Right kidney (tissue), 1 donor: ENCODE measurements at regions not wholly inside any gene's neighbourhood (a gene's known extent, or its start where the extent isn't known, plus 50 kb on each side); places are given as distances from the start of the nearest gene placed in this dataset.
"Not testable (repeated sequence)": the region's sequence is repeated elsewhere in the genome, so short reads cannot be mapped to it uniquely, and the experiment has no call there.

Experiments used
- DNase-seq: peaks from one replicate; pipeline ENCODE4 v3.0.0-alpha.2; 2016

GRCh38 chr2:196279541-196279940 is 108.2 kb upstream of the STK17B start:
- no peak for DNase-seq

GRCh38 chr2:196284144-196284844 is 112.9 kb upstream of the STK17B start:
- DNase-seq: no peak

- no peak for DNase-seq
Measured at GRCh38 chr2:196284866-196285557, 113.6 kb upstream of the STK17B start.

GRCh38 chr2:196286821-196287220 is 115.4 kb upstream of the STK17B start:
- DNase-seq: no peak

GRCh38 chr2:196287523-196287922 is 116.1 kb upstream of the STK17B start:
- DNase-seq: no peak

- no peak for DNase-seq
Measured at GRCh38 chr2:196288006-196288538, 116.7 kb upstream of the STK17B start.

GRCh38 chr2:196289000-196289399 is 117.6 kb upstream of the STK17B start:
- DNase-seq: no peak

GRCh38 chr2:196290136-196290535 is 118.8 kb upstream of the STK17B start:
- no peak for DNase-seq

GRCh38 chr2:196290569-196290968 is 119.2 kb upstream of the STK17B start:
- no peak for DNase-seq

GRCh38 chr2:196291426-196291825 is 120.0 kb upstream of the STK17B start:
- no peak for DNase-seq

GRCh38 chr2:196291873-196292800 is 120.8 kb upstream of the STK17B start:
- DNase-seq: no peak

- DNase-seq: no peak
Measured at GRCh38 chr2:196293751-196294515, 122.6 kb upstream of the STK17B start.

GRCh38 chr2:196294516-196294909 is 123.1 kb upstream of the STK17B start:
- no peak for DNase-seq

- DNase-seq: no peak
Measured at GRCh38 chr2:196295005-196295404, 123.6 kb upstream of the STK17B start.

- DNase-seq: not testable (repeated sequence)
Measured at GRCh38 chr2:196298106-196298723, 126.8 kb upstream of the STK17B start.

GRCh38 chr2:196307775-196308305 is 136.5 kb upstream of the STK17B start:
- no peak for DNase-seq

GRCh38 chr2:196309691-196310090 is 138.3 kb upstream of the STK17B start:
- DNase-seq: no peak

- DNase-seq: no peak
Measured at GRCh38 chr2:196314157-196314556, 142.8 kb upstream of the STK17B start.

- DNase-seq: no peak
Measured at GRCh38 chr2:196314780-196315179, 143.4 kb upstream of the STK17B start.

GRCh38 chr2:196315388-196316049 is 144.1 kb upstream of the STK17B start:
- no peak for DNase-seq

- DNase-seq: no peak
Measured at GRCh38 chr2:196316050-196316430, 144.7 kb upstream of the STK17B start.
